SK-N-SH treated with all-trans-retinoic acid at 6 μM for 48 hours (cell line): ENCODE measurements at regions not wholly inside any gene's neighbourhood (a gene's known extent, or its start where the extent isn't known, plus 50 kb on each side); places are given as distances from the start of the nearest gene placed in this dataset.

ENCODE experiments used
- ATAC-seq: fragments of 200-7000 bp; cut with Tn5 transposase; 3 replicates; pipeline ENCODE4 v1.9.1; 2020; ENCODE audit warnings: mild to moderate bottlenecking, moderate library complexity
- ARNTL ChIP-seq: fragments of 450-650 bp; formaldehyde crosslinking; IDR thresholded peaks from 2 replicates; pipeline ENCODE4 v1.5.0; 2020; ENCODE audit warnings: low read depth, mild to moderate bottlenecking, moderate library complexity, borderline replicate concordance
- CREB5 ChIP-seq: fragments of 250-450 bp; sonication (Bioruptor Pico); IDR thresholded peaks from 2 replicates; pipeline ENCODE4 v1.5.1; 2020; ENCODE audit warnings: low read depth, mild to moderate bottlenecking, moderate library complexity
- CSDC2 ChIP-seq: fragments of 250-450 bp; sonication (Bioruptor Pico); IDR thresholded peaks from 2 replicates; pipeline ENCODE4 v1.5.0; 2020; ENCODE audit warnings: mild to moderate bottlenecking, moderate library complexity
- CSRNP3 ChIP-seq: fragments of 250-450 bp; sonication (Bioruptor Pico); IDR thresholded peaks from 2 replicates; pipeline ENCODE4 v1.5.1; 2021; ENCODE audit warnings: mild to moderate bottlenecking, moderate library complexity
- ESRRG ChIP-seq: fragments of 250-450 bp; sonication (Bioruptor Pico); IDR thresholded peaks from 2 replicates; pipeline ENCODE4 v1.6.1; 2021; ENCODE audit warnings: mild to moderate bottlenecking
- GLIS3 ChIP-seq: fragments of 250-450 bp; sonication (Bioruptor Pico); IDR thresholded peaks from 2 replicates; pipeline ENCODE4 v1.5.0; 2020; ENCODE audit warnings: mild to moderate bottlenecking, moderate library complexity
- ISL1 ChIP-seq: fragments of 250-450 bp; sonication (Bioruptor Pico); IDR thresholded peaks from 2 replicates; pipeline ENCODE4 v2.1.2; 2022; ENCODE audit warnings: mild to moderate bottlenecking, moderate library complexity
- OSR1 ChIP-seq: fragments of 250-450 bp; sonication (Bioruptor Pico); IDR thresholded peaks from 2 replicates; pipeline ENCODE4 v1.8.0; 2022; ENCODE audit warnings: moderate library complexity, mild to moderate bottlenecking, inconsistent platforms
- POU6F1 ChIP-seq: fragments of 250-450 bp; sonication (Bioruptor Pico); IDR thresholded peaks from 2 replicates; pipeline ENCODE4 v1.8.0; 2021; ENCODE audit warnings: low read depth, mild to moderate bottlenecking, moderate library complexity, borderline replicate concordance
- PPARA ChIP-seq: fragments of 250-450 bp; sonication (Bioruptor Pico); IDR thresholded peaks from 2 replicates; pipeline ENCODE4 v1.5.0; 2020; ENCODE audit warnings: mild to moderate bottlenecking, borderline replicate concordance
- RARB ChIP-seq: fragments of 250-450 bp; sonication (Bioruptor Pico); IDR thresholded peaks from 2 replicates; pipeline ENCODE4 v1.8.0; 2021; ENCODE audit warnings: mild to moderate bottlenecking, moderate library complexity
- SNAI2 ChIP-seq: fragments of 250-450 bp; sonication (Bioruptor Pico); IDR thresholded peaks from 2 replicates; pipeline ENCODE4 v1.5.0; 2020; ENCODE audit warnings: mild to moderate bottlenecking, moderate library complexity
- TCF4 ChIP-seq: fragments of 250-450 bp; sonication (Bioruptor Pico); IDR thresholded peaks from 2 replicates; pipeline ENCODE4 v1.8.0; 2021; ENCODE audit warnings: mild to moderate bottlenecking, moderate library complexity, borderline replicate concordance
- TSHZ2 ChIP-seq: fragments of 250-450 bp; sonication (Bioruptor Pico); IDR thresholded peaks from 2 replicates; pipeline ENCODE4 v1.5.0; 2020; ENCODE audit warnings: mild to moderate bottlenecking, moderate library complexity
- ZC3H10 ChIP-seq: fragments of 250-450 bp; sonication (Bioruptor Pico); IDR thresholded peaks from 2 replicates; pipeline ENCODE4 v1.5.1; 2021; ENCODE audit warnings: mild to moderate bottlenecking, moderate library complexity
- ZFP3 ChIP-seq: fragments of 250-450 bp; sonication (Bioruptor Pico); IDR thresholded peaks from 2 replicates; pipeline ENCODE4 v1.5.0; 2020; ENCODE audit warnings: mild to moderate bottlenecking, moderate library complexity
- ZFP30 ChIP-seq: fragments of 450-650 bp; formaldehyde crosslinking; IDR thresholded peaks from 2 replicates; pipeline ENCODE4 v1.5.0; 2022; ENCODE audit warnings: mild to moderate bottlenecking, moderate library complexity
- ZNF565 ChIP-seq: fragments of 450-650 bp; formaldehyde crosslinking; conservative IDR thresholded peaks from 2 replicates; pipeline ENCODE4 v1.5.0; 2020; ENCODE audit warnings: low read depth, mild to moderate bottlenecking, moderate library complexity
- ZNF8 ChIP-seq: fragments of 450-650 bp; formaldehyde crosslinking; IDR thresholded peaks from 2 replicates; pipeline ENCODE4 v1.5.0; 2020; ENCODE audit warnings: mild to moderate bottlenecking, moderate library complexity
- TF ChIP-seq, protein P1 (sequence below): fragments of 250-450 bp; sonication (Bioruptor Pico); IDR thresholded peaks from 2 replicates; pipeline ENCODE4 v1.8.0; 2020; ENCODE audit warnings: mild to moderate bottlenecking, moderate library complexity, borderline replicate concordance

DNA sequence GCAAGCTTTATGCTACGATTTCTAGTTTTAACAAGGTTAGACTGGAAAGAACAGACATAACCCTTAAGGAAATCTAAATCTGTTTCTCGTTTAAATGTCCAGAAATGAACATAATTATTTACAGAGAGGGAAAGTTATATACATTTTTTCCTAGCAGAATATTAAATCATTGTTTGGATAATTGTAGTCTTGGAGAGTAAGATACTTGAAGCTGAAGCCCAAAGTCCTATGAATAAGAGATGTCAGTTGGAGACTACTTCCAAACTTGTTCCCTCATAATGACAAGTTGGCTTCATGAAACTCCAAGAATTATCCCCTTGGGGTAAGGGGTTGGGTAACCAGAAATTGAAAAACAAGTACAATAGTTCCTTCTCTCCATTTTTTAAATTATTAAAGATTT is 911.1 kb upstream of the MAN1A1 start:
- TF ChIP-seq ZC3H10 = no peak
- TF ChIP-seq POU6F1 (CRISPR knock-in tag) = no peak
- TF ChIP-seq ZFP30 (CRISPR knock-in tag) = no peak
- no peak for TF ChIP-seq TSHZ2 (CRISPR knock-in tag)
- ATAC-seq = no peak

GRCh38 chr6:120254651-120255050 is 905.1 kb upstream of the MAN1A1 start:
- TF ChIP-seq OSR1 (CRISPR knock-in tag) = no peak
- TF ChIP-seq POU6F1 (CRISPR knock-in tag) = no peak
- ATAC-seq = no peak

GRCh38 chr6:120248451-120248850 is 898.9 kb upstream of the MAN1A1 start:
- ATAC-seq = no peak
- TF ChIP-seq SNAI2 (CRISPR knock-in tag) (no peak), TCF4 (no peak), ZNF565 (CRISPR knock-in tag) (no peak), RARB (CRISPR knock-in tag) (no peak), CREB5 (CRISPR knock-in tag) (no peak), CSRNP3 (CRISPR knock-in tag) (no peak), GLIS3 (CRISPR knock-in tag) (no peak), OSR1 (CRISPR knock-in tag) (no peak), CSDC2 (CRISPR knock-in tag) (no peak), ZFP30 (CRISPR knock-in tag) (no peak), ISL1 (CRISPR knock-in tag) (no peak)
- TF ChIP-seq, protein P1, sequence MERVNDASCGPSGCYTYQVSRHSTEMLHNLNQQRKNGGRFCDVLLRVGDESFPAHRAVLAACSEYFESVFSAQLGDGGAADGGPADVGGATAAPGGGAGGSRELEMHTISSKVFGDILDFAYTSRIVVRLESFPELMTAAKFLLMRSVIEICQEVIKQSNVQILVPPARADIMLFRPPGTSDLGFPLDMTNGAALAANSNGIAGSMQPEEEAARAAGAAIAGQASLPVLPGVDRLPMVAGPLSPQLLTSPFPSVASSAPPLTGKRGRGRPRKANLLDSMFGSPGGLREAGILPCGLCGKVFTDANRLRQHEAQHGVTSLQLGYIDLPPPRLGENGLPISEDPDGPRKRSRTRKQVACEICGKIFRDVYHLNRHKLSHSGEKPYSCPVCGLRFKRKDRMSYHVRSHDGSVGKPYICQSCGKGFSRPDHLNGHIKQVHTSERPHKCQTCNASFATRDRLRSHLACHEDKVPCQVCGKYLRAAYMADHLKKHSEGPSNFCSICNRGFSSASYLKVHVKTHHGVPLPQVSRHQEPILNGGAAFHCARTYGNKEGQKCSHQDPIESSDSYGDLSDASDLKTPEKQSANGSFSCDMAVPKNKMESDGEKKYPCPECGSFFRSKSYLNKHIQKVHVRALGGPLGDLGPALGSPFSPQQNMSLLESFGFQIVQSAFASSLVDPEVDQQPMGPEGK (CRISPR knock-in tag) = no peak

DNA sequence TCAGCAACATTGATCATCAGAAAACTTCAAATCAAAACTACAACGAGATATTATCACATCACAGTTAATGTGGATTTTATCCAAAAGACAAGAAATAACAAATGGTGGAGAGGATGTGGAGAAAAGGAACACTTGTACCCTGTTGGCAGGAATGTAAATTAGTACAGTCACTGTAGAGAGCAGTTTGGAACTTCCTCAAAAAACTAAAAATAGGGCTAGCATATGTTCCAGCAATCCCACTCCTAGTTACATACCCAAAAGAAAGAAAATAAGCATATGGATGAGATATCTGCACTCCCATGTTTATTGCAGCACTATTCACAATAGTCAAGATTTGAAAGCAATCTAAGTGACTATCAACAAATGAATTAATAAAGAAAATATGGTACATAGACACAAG is 887.7 kb upstream of the MAN1A1 start:
- ATAC-seq = no peak
- TF ChIP-seq OSR1 (CRISPR knock-in tag) (no peak), PPARA (CRISPR knock-in tag) (no peak), ZC3H10 (no peak), ESRRG (CRISPR knock-in tag) (no peak), ISL1 (CRISPR knock-in tag) (no peak), GLIS3 (CRISPR knock-in tag) (no peak), ZFP3 (CRISPR knock-in tag) (no peak), ZNF565 (CRISPR knock-in tag) (no peak), ARNTL (no peak), ZNF8 (CRISPR knock-in tag) (no peak), TSHZ2 (CRISPR knock-in tag) (no peak)
